SK-N-DZ (cell line): ENCODE measurements at regions not wholly inside any gene's neighbourhood (a gene's known extent, or its start where the extent isn't known, plus 50 kb on each side); places are given as distances from the start of the nearest gene placed in this dataset.

Experiments
- DNase-seq: peaks from one replicate; pipeline ENCODE4 v3.0.0-alpha.2; 2015; ENCODE audit warnings: low spot score

DNA sequence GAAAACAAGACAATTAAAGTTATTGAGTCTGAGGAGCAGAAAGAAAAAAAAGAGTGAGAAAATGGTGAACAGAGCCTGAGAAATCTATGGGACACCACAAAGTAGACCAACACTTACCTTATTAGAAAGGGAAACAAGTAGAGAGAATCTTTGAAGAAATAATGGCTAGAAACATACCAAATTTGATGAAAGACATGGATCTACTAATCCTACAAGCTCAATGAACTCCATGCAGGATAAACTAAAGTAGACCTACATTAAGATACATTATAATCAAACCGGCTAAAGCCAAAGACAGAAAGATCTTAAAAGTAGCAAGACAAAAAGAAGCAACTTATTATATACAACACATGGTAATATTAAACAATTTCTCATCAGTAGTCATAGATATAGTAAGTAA is 782.3 kb upstream of the GHITM start:
- no peak for DNase-seq

DNA sequence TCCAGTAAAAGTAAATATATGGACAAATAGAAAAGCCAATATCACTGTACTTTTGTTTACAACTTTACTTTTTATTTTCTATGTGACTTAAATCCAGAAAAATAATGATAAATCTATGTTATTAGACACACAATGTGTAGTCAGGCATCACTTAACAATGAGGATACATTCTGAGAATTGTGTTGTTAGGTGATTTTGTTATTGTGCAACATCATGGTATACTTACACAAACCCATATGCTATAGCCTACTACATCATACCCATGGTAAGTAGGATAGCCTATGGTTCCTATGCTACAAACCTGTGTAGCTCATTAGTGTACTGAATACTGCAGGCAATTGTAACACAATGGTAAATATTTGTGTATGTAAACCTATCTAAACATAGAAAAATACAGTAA is 781.7 kb upstream of the GHITM start:
- DNase-seq, result no peak

DNA sequence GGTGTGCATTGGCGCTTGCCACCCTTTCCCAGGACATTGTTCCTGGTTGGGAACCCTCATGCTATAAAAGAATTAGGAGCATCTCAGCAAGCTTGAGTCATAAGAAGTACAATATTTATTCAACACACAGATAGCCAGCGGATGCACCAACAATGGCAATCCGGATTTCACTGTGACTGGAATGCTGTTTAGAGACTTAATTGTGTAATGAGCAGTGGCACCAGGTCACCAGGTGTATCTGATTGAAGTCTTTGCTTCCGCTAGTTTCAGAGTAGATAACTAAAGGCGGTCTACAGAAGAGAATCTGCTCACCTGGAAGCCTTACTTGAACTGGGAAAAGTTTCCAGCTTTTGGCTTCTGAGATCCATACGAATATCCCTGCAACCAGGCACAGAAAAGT is 772.3 kb upstream of the GHITM start:
- DNase-seq, result no peak

DNA sequence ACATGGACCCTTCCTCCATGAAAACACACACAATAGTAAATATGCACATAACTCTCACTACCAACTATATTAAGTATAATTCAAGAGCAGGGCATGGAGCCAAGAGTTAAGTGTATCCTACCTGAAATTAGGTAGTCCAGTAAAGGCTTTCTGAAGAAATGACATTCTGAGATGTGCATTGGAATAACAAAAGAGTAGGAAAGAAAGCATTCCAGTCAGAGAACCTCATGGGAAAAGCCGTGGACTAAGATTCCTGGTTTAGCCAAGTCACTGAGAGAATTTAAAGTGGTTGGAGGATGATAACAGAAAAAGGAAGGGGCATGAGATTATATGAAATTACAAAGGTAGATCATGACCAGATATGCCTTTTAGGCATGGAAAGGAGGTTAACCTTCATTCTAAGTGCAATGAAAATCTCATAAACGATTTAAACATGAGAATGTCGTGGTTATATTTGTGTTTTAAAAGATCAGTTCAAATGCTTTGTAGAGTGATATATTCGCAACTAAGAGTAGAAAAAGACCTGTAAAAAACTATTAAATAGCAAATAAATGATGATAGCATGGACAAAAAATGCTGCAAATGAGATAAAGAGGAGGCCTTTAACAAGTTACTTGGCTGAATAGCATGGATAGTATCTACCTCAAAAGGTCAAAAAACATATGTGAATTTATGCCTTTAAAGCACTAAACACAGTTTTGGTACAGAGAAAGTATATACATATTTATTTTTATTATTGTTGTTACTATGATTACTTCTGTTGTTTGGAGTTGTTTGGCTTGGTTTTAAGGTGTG is 767.4 kb upstream of the GHITM start:
- DNase-seq, result no peak

DNA sequence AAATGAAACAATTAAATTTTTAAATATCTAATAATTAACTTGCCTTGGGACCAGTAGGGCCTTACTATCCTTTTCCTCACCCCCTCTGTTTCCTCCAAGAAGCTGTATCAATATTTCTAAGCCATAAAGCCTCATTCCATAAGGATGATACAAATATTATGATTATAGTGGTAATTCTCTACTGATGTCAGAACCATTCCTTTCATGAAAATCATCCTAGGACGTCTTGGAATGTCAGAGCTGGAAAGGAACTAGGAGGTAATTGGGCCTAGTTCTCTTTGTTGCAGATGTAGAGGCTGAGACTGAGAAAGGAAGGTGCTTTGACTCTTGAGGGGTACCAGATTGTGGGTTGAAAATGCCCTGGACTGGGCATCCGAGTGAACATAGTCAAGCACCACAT is 766.7 kb upstream of the GHITM start:
- no peak for DNase-seq

DNA sequence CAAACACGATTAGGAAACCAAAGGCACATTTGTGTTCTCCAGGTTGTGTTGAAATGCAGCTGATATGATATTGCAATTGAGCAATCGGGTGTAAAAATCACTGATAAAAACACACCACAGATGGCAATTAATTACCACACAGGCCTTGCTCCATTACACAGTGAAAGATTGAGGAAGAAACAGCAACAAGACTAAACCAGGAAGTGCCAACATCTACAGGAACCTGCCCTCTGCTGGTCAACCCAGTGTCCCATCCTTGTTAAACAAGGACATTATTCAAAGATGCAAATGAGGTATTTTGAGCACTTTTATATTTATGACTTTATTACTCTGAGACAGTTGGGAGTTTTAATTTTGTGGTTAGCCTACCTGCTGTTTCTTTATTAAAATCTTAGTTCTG is 765.6 kb upstream of the GHITM start:
- DNase-seq, result peak; percentile 20

DNA sequence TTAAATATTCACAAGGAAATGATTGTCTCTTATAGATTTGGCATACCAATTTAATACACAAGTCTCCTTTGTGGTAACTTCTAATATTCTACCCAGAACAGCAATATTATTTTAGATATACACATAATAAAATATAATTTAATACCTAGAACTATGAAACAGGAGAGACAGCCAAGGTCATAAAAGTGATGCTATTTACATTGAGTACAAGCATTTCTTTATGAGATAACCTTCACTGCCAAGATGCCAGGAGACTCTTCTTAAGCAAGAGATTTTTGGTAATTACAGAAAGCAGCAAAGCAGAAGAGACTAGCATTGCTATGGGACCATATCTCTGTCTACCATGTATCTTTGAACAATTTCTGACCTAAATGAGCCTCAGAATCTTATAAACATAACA is 764.6 kb upstream of the GHITM start:
- DNase-seq, result no peak

DNA sequence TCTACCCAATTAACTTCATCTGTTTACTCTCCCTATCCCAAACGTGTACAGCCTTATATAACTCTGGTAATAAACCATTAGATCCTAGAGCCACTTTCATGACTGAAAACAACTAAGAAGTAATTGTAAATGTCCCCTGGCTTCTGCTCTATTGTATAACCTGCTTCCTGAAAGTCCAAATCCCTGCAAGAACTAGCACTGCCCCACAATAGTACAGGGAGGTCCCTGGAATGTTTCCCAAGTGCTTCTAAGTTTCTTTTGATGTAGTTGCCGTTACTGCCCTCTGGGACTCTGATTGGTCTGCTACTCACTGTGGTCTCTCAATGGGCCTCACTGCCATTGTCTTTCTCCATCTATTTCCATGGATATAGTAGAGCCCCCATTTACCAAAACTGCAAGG is 764.0 kb upstream of the GHITM start:
- no peak for DNase-seq

DNA sequence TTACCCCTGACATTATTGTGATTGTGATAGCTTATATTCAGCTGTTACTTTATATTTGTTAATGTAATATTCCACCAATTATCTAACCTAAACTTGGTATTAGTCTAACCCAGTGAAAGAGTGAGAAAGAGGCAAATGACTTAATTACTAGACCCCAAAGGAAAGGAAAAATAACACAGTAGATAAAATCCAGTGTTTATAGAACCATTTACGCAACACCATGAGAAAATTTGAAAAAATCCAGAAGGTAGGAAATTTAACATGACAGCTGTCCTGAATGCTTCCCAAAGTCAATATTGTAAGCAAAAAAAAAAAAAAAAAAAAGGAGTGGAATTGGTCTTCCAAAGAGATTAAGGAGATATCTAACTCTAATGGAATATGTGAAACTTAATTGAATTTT is 741.5 kb upstream of the GHITM start:
- no peak for DNase-seq

DNA sequence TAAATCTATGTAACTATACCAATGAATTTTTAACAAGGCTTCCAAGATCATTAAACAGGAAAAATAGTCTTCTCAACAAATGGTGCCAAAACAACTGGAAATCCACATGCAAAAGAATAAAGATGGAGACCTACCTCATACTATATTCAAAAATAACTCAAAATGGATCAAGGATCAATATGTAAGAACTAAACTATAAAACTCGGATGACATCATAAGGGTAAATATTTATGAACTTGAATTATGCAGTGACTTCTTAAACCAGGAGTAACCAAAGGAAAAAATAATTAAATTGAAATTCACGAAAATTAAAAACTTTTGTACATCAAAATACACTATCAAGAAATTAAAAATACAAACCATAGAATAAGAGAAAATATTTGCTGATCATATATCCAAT is 728.7 kb upstream of the GHITM start:
- no peak for DNase-seq

DNA sequence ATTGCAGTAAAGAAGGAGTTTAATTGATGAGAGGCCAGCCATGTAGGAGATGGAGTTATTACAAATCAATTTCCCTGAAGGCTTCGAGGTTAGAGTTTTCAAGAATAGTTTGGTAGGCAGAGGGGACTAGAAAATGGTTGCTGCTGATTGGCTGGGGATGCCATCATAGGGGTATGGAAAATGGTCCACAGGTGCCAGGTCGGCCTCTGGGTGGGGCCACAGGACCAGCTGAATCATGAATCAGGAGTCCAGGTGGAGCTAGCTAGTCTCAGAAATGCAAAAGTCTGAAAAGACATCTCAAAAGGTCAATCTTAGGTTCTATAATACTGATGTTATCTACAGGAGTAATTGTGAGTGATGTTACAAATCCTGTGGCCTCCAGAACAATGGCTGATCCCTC is 714.0 kb upstream of the GHITM start:
- DNase-seq, result no peak

DNA sequence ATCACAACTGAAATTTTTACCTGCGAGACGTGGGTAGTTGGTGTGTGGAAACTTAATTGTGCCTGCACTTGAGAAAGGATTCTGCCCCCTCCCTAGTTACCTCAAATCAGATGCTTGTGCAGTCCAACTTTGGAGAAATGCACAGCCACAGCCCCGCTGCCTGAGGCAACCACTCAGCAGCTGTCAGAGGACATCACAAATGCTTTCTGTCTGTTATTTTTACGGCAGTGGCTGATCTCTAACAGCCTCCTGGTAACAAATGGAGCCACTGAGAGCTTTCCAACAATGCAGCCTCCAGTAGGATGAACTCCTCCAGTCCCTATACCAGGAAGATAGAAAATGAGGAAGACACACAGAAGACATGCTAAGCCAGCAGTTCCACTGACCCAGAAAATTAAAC is 712.2 kb upstream of the GHITM start:
- no peak for DNase-seq

DNA sequence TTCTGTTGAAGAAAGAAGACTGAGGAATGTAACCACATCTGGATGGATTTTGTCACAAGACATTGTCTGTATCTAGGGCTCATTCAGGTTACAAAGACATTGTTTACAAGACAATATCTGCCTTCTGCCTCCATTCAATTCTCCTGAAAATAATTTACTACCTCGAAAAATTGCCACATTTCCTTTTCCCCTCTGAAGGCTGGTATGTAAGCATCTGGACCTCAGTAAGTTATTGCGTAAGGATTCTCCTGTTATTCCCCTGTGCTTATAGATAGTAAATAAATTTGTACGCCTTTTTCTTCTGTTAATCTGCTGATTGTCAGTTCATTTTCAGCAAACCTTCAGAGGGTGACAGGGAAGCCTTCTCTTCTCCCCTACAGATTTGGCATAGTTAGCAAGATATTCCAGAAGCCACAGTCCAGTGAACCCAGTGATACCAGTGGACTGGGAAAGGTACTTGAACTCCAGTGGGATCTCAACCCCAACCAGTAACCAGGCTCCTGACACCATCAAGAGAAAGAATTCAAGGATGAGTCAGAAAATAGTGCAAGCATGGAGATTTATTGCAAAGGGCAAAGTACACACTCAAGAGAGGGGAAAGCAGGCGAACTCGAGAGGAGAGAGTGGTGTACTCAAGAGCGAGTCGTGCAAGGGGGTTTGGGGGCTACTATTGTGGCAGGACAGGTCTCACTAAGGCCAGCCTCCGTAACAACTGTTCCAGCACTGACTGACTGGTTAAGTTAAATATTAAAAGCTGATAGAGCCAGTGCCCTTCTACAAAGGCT is 706.9 kb upstream of the GHITM start:
- no peak for DNase-seq

DNA sequence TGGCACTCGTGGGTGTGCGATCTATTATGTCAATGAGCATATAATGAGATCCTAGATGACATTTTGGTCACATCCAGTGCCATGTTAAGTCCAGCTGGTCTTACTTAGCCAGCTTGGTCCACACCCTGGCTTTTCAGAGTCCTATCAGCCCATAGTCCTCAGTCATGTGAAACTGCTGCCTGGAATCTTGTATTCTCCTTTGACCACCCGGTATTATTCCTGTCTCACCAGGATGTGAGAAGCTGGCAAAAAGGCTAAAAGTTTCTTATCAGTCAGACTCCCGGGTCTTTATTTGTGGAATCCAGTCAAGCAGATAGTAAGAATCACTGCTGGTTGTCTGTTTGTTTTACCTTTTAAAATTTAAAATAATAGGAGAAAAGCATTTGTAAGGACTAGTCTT is 705.6 kb upstream of the GHITM start:
- DNase-seq, result no peak

DNA sequence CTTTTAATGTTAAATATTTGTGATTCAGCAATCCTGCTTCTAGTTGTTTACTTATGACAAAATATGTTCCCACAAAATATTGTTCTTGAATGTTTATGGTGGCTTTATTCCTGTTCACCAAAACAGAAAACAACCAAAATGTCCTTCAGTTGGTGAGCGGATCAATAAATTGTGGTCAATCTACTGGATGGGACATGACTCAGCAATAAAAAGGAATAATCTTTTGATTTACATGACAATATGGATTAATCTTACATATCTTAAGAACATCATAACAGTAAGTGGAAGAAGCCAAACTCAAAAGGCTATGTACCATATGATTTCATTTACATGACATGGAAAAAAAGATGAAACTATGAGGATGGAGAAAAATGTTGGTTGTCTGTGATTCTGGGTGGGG is 691.3 kb upstream of the GHITM start:
- no peak for DNase-seq

DNA sequence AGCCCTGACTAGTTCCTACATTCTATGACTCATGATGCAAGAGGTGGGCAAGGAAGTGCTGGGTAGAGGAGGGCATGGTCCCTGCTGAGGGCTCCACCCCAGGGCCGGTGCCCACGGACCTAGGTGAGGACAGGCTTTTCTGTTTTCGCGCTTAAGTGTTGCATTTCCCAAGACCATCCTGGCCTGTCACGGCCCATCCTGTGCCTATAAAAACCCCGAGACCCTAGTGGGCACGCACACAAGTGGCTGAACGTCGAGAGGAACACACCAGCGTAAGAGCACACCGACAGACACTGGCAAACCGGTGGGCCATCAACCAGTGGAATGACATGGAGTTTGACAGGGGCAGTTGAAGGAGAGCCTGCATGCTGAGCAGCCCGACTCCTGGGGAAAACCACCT is 680.7 kb upstream of the GHITM start:
- DNase-seq, result no peak

DNA sequence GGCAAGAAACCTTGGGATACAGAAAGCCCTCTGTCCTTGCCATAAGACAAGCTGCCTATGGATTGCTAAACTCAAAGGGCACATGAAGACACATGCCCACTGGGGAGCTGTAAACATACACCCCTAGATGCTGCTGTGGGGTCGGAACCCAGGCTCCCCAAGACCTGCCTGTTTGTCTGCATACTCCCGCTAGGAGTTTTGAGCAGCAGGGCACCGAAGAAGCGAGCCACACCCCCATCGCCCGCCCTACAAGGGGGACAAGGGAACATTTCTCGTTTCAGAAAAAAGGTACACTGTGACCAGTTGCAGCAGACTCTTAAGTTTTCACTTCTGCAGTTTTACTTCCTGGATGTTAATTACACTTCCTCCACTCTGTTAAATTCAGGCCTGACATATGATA is 680.2 kb upstream of the GHITM start:
- no peak for DNase-seq

DNA sequence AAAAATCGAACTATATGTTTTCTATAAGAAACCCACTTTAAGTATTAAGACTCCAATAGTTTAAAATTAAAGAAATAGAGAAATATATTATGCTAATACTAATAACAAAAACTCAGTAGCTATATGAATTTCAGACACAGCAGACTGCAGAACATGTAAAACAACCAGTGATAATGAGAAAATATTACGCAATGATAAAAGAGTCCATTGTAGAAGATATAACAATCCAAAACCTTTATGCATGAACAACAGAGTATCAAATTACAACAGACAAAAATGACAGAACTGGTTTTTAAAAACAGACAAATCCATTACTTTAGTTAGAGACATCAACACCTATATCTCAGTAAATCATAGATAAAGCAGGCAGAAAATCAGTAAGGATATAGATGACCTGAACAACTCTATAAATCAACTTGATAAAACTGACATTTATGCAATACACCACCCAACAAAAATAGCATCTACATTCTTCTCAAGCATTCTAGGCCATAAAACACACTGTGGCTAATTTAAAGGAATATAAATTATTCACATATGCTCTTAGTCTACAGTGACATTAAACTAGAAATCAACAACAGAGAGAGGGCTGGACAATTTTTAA is 669.5 kb upstream of the GHITM start:
- peak; percentile 89 for DNase-seq

DNA sequence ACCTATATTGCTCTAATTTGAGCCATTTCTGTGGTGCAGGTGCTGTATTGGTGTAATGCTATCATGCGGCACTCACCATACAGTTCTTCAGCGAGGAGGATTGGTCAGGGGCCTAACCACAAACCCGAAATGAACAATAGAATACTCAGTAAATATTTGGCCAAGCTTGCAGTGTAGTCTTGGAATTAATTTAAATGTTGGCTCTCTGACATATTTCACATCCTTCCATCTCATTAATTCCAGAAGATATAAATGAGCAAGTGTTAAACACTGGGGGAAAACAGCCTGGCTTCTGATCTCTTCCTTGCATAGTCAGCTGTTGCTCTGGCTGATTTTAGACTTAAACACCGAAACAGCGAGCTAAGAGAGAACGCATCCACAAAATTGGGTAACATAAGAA is 663.1 kb upstream of the GHITM start:
- DNase-seq, result no peak

DNA sequence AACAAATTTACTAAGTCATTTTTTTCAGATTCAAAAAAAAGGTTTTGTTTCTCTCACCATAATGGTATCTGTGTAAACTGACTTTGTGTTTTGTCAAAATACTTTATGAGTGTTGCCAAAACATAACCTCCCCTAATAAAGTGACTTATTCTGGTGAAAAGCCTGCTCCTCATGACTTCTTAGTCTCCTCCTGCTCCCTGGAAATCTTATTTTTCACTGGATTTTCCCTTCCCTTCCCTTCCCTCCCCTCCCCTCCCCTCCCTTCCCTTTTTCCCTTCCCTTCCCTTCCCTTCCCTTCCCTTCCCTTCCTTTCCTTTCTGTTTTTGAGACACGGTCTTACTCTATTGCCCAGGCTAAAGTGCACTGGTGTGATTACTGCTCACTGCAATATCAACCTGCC is 650.1 kb upstream of the GHITM start:
- no peak for DNase-seq

DNA sequence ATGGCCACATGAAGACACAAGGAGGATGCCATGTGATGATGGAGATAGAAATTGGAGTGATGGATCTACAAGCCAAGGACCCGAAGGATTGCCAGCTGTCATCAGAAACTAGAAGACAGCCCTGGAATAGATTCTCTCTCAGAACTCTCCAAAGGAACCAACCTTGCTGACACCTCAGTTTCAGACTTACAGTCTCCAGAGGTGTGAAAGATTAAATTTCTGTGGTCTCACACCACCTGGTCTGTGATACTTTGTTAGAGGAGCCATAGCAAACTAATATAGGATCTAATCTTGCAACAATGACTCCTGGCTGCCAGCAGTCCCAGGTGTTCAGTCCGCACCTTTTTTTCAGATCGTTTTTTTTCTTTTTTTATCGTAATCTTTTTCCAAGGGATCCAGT is 647.3 kb upstream of the GHITM start:
- no peak for DNase-seq

DNA sequence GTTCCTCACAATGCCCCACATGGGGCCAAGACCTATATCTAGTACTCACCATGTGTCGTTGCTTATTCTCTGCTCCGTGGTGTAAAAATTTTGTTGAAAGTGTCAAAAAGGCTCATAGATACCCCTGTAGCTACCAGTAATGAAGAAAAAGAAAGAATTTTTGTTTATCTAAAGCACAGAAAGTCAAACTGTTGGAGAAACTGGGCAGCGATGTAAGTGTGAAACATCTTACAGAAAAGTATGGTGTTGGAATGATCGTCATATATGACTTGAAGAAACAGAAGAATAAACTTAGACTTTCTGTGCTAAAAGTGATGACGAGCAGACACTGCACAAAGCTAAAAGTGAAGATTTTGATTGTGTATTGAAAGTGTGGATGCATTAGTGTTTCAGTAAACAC is 626.6 kb upstream of the GHITM start:
- no peak for DNase-seq

DNA sequence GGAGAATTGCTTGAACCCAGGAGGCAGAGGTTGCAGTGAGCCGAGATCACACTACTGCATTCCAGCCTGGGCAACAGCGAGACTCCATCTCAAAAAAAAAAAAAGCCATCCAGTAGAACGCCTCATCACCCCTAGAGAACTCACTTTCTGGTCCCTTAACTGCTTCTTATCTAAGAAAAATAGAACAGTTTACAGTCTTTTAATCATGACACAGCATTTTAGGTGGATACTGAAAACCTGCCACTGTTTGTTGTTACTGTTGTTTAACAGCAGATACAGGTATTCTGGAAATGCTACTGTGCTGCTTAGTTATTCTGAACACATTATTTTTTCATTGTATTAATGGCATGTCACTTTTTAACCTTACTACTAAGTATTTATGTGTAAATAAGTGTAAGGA is 624.3 kb upstream of the GHITM start:
- no peak for DNase-seq
